GM10248 (cell line): ENCODE measurements at regions not wholly inside any gene's neighbourhood (a gene's known extent, or its start where the extent isn't known, plus 50 kb on each side); places are given as distances from the start of the nearest gene placed in this dataset.

ENCODE experiments used
- CTCF ChIA-PET: fragments of 300-600 bp; sonication (Branson Sonifier 250); formaldehyde crosslinking; extraction: SDS; loops from one replicate; lab custom pipeline; 2021; ENCODE audit warnings: antibody characterized with exemption; lab: Yijun Ruan, JAX
- POLR2A ChIA-PET: fragments of 350-650 bp; sonication (Branson Sonifier 250); formaldehyde crosslinking; extraction: SDS; loops from one replicate; lab custom pipeline; 2020; ENCODE audit warnings: antibody characterized with exemption; lab: Yijun Ruan, JAX
- DNase-seq: peaks from one replicate; pipeline ENCODE4 v3.0.0; 2012; ENCODE audit errors: extremely low spot score
- CTCF ChIP-seq: IDR thresholded peaks from 2 replicates; pipeline ENCODE4 v1.5.1; 2012; ENCODE audit warnings: mild to moderate bottlenecking, low read depth; ENCODE audit errors: extremely low read depth, missing control alignments, control extremely low read depth

GRCh38 chr17:5635949-5636348 is 51.6 kb upstream of the NLRP1 start:
- no peak for DNase-seq
- TF ChIP-seq CTCF, result no peak
- POLR2A ChIA-PET, result interaction anchor here (0.6 kb wide), 1 partner anchor 167 kb away, joined by 3 read pairs; the partner anchor contains the start of gene DHX33
- CTCF ChIA-PET, result no interaction called here

- ChIA-PET POLR2A (no interaction called here), CTCF (interaction anchor here (0.7 to 1.5 kb wide), 2 partner anchors 12 to 48 kb away, joined by 3 read pairs; no protein-coding TSS in a partner anchor)
- no peak for TF ChIP-seq CTCF
- DNase-seq, result no peak
Observed at GRCh38 chr17:5638596-5638995, 54.3 kb upstream of the NLRP1 start.

- ChIA-PET POLR2A (no interaction called here), CTCF (interaction anchor here (1.2 kb wide), 1 partner anchor 26 kb away, joined by 3 read pairs; no protein-coding TSS in a partner anchor)
- DNase-seq, result no peak
- no peak for TF ChIP-seq CTCF
Observed at GRCh38 chr17:5640726-5641125, 56.4 kb upstream of the NLRP1 start.

GRCh38 chr17:5642752-5643151 is 58.4 kb upstream of the NLRP1 start:
- DNase-seq, result no peak
- ChIA-PET CTCF (interaction anchor here (1.3 kb wide), 1 partner anchor 15 kb away, joined by 3 read pairs; no protein-coding TSS in a partner anchor), POLR2A (no interaction called here)
- TF ChIP-seq CTCF, result no peak

- DNase-seq, result no peak
- TF ChIP-seq CTCF, result no peak
- ChIA-PET POLR2A (no interaction called here), CTCF (interaction anchor here (1.3 to 2.0 kb wide), 3 partner anchors 14 to 16 kb away, joined by 3 to 5 read pairs (median 3); no protein-coding TSS in a partner anchor)
Observed at GRCh38 chr17:5644065-5644464, 59.8 kb upstream of the NLRP1 start.

GRCh38 chr17:5651348-5651747 is 67.0 kb upstream of the NLRP1 start:
- POLR2A ChIA-PET, result no interaction called here
- DNase-seq, result no peak
- CTCF ChIA-PET, result interaction anchor here (1.3 kb wide), 1 partner anchor 13 kb away, joined by 3 read pairs; no protein-coding TSS in a partner anchor
- no peak for TF ChIP-seq CTCF
